Activated B cell treated with CpG ODN at 0.5 μM for 24 hours (primary cell): ENCODE measurements at regions not wholly inside any gene's neighbourhood (a gene's known extent, or its start where the extent isn't known, plus 50 kb on each side); places are given as distances from the start of the nearest gene placed in this dataset.

Experiments used
- ATAC-seq: fragments of 200-7000 bp; cut with Tn5 transposase; one replicate; pipeline ENCODE4 v1.10.0; 2021; ENCODE audit warnings: low read depth, mild to moderate bottlenecking, moderate library complexity
- CTCF ChIA-PET: fragments of 350-600 bp; sonication (Branson Sonifier 250); formaldehyde crosslinking; loops from one replicate; lab custom pipeline; 2021; ENCODE audit warnings: antibody characterized with exemption; lab: Charles Lee
- POLR2A ChIA-PET: fragments of 350-600 bp; sonication (Branson Sonifier 250); formaldehyde crosslinking; loops from one replicate; lab custom pipeline; 2021; ENCODE audit warnings: antibody characterized with exemption; lab: Charles Lee
- DNase-seq: peaks from one replicate; pipeline ENCODE4 v3.0.0; 2022
- H3K27ac Mint-ChIP-seq: one replicate; pipeline ENCODE4 v1.8.0; 2020; ENCODE audit warnings: mixed read lengths
- H3K27me3 Mint-ChIP-seq: one replicate; pipeline ENCODE4 v1.8.0; 2021; ENCODE audit warnings: mixed read lengths
- H3K36me3 Mint-ChIP-seq: one replicate; pipeline ENCODE4 v1.8.0; 2021; ENCODE audit warnings: low read depth, mixed read lengths
- H3K4me1 Mint-ChIP-seq: one replicate; pipeline ENCODE4 v1.8.0; 2021; ENCODE audit warnings: mixed read lengths
- H3K4me3 Mint-ChIP-seq: one replicate; pipeline ENCODE4 v1.8.0; 2020; ENCODE audit warnings: mild to moderate bottlenecking, mixed read lengths
- H3K9me3 Mint-ChIP-seq: one replicate; pipeline ENCODE4 v1.8.0; 2020; ENCODE audit warnings: mixed read lengths
- CTCF ChIP-seq: fragments of 200-600 bp; IDR thresholded peaks from one replicate; pipeline ENCODE4 v1.8.0; 2022; ENCODE audit warnings: antibody characterized with exemption, mild to moderate bottlenecking
- intact Hi-C: fragments of 100-400 bp; cut with micrococcal nuclease; formaldehyde crosslinking; loops from one replicate; pipeline ENCODE4 v1.15.1; 2024

- no peak for TF ChIP-seq CTCF
- no peak for ATAC-seq
- H3K4me1 Mint-ChIP-seq: no peaks in the 10 kb centered on the region
- peaks cover 11% of the 10 kb centered on the region for H3K27me3 Mint-ChIP-seq
- H3K9me3 Mint-ChIP-seq: no peaks in the 10 kb centered on the region
- H3K27ac Mint-ChIP-seq: no peak overlapping the region
- H3K36me3 Mint-ChIP-seq: no peaks in the 10 kb centered on the region
- ChIA-PET CTCF (interaction anchor here (0.8 to 4.8 kb wide), 7 partner anchors 9 to 712 kb away, joined by 3 to 112 read pairs (median 6); partner anchors contain the start of genes ERCC8 and NDUFAF2), POLR2A (interaction anchor here (0.7 kb wide), 1 partner anchor 302 kb away, joined by 4 read pairs; no protein-coding TSS in a partner anchor)
- H3K4me3 Mint-ChIP-seq: no peak overlapping the region
- intact Hi-C loops: no loop called here
- no peak for DNase-seq
Measured at GRCh38 chr5:61657010-61657409, 325.0 kb downstream of the ZSWIM6 start.

- CTCF ChIA-PET: interaction anchor here (0.8 to 4.8 kb wide), 10 partner anchors 9 to 1847 kb away, joined by 3 to 112 read pairs (median 4); partner anchors contain the start of genes ERCC8 and NDUFAF2
- H3K4me1 Mint-ChIP-seq: no peaks in the 10 kb centered on the region
- POLR2A ChIA-PET: interaction anchor here (0.7 kb wide), 1 partner anchor 303 kb away, joined by 4 read pairs; no protein-coding TSS in a partner anchor
Measured at GRCh38 chr5:61657686-61658085, 325.6 kb downstream of the ZSWIM6 start.

GRCh38 chr5:61658592-61659008 is 326.5 kb downstream of the ZSWIM6 start:
- Mint-ChIP-seq H3K27me3 (peaks cover 8% of the 10 kb centered on the region), H3K27ac (no peak overlapping the region), H3K4me3 (no peak overlapping the region), H3K4me1 (no peaks in the 10 kb centered on the region), H3K9me3 (no peaks in the 10 kb centered on the region), H3K36me3 (no peaks in the 10 kb centered on the region)
- ChIA-PET POLR2A (interaction anchor here (0.6 kb wide), 1 partner anchor 480 kb away, joined by 5 read pairs; no protein-coding TSS in a partner anchor), CTCF (interaction anchor here (0.8 to 4.8 kb wide), 16 partner anchors 14 to 1848 kb away, joined by 3 to 112 read pairs (median 4); no protein-coding TSS in a partner anchor)
- ATAC-seq: peak; percentile 64
- peak; percentile 88 for TF ChIP-seq CTCF
- DNase-seq: peak; percentile 70
- intact Hi-C loops: loop anchor here (1.0 to 2.0 kb wide), 6 partner anchors 328 to 981 kb away; no protein-coding TSS in a partner anchor

More at GRCh38 chr5:61657686-61658085, 325.6 kb downstream of the ZSWIM6 start:
- Mint-ChIP-seq H3K27ac (no peak overlapping the region), H3K36me3 (no peaks in the 10 kb centered on the region), H3K9me3 (no peaks in the 10 kb centered on the region), H3K4me3 (no peak overlapping the region), H3K27me3 (peaks cover 8% of the 10 kb centered on the region)
- ATAC-seq: no peak
- no peak for DNase-seq
- TF ChIP-seq CTCF: no peak
- intact Hi-C loops: loop anchor here (1.0 to 2.0 kb wide), 6 partner anchors 327 to 980 kb away; no protein-coding TSS in a partner anchor

- Mint-ChIP-seq H3K4me1 (no peaks in the 10 kb centered on the region), H3K9me3 (no peaks in the 10 kb centered on the region), H3K27me3 (peaks cover 8% of the 10 kb centered on the region), H3K36me3 (no peaks in the 10 kb centered on the region), H3K27ac (no peak overlapping the region), H3K4me3 (no peak overlapping the region)
- no peak for TF ChIP-seq CTCF
- no peak for DNase-seq
- POLR2A ChIA-PET: no interaction called here
- CTCF ChIA-PET: interaction anchor here (0.8 to 4.8 kb wide), 15 partner anchors 10 to 981 kb away, joined by 3 to 112 read pairs (median 4); no protein-coding TSS in a partner anchor
- intact Hi-C loops: loop anchor here (2.0 kb wide), 2 partner anchors 328 to 382 kb away; no protein-coding TSS in a partner anchor
- ATAC-seq: no peak
Measured at GRCh38 chr5:61659221-61659696, 327.2 kb downstream of the ZSWIM6 start.

- no peaks in the 10 kb centered on the region for H3K36me3 Mint-ChIP-seq
Measured at GRCh38 chr5:61662670-61663069, 330.6 kb downstream of the ZSWIM6 start.

More at GRCh38 chr5:61662670-61663069, 330.6 kb downstream of the ZSWIM6 start:
- no peak for TF ChIP-seq CTCF
- H3K4me3 Mint-ChIP-seq: no peak overlapping the region
- POLR2A ChIA-PET: no interaction called here
- ATAC-seq (no peak), DNase-seq (no peak)
- H3K27ac Mint-ChIP-seq: no peak overlapping the region
- H3K4me1 Mint-ChIP-seq: peaks cover 4% of the 10 kb centered on the region
- no peaks in the 10 kb centered on the region for H3K9me3 Mint-ChIP-seq
- CTCF ChIA-PET: interaction anchor here (0.8 kb wide), 1 partner anchor 601 kb away, joined by 3 read pairs; no protein-coding TSS in a partner anchor
- H3K27me3 Mint-ChIP-seq: peaks cover 8% of the 10 kb centered on the region
- intact Hi-C loops: no loop called here
